DMS114 treated with DMSO at 0.1 percent for 48 hours (cell line): ENCODE measurements at regions not wholly inside any gene's neighbourhood (a gene's known extent, or its start where the extent isn't known, plus 50 kb on each side); places are given as distances from the start of the nearest gene placed in this dataset.
"Not testable (repeated sequence)": the region's sequence is repeated elsewhere in the genome, so short reads cannot be mapped to it uniquely, and the experiment has no call there.

ENCODE experiments used
- DNase-seq: peaks from one replicate; lab custom pipeline; 2025; ENCODE audit not compliant: unreplicated experiment; lab: John Stamatoyannopoulos, UW

- DNase-seq, result no peak
Observed at GRCh38 chr10:62585211-62585775, 211.1 kb downstream of the ZNF365 start.

GRCh38 chr10:62587011-62587410, 212.8 kb downstream of the ZNF365 start:
- DNase-seq, result no peak

- DNase-seq, result no peak
Observed at GRCh38 chr10:62588116-62588515, 213.9 kb downstream of the ZNF365 start.

- DNase-seq, result no peak
Observed at GRCh38 chr10:62589689-62590088, 214.8 kb upstream of the ADO start.

- no peak for DNase-seq
Observed at GRCh38 chr10:62590306-62590705, 214.2 kb upstream of the ADO start.

- DNase-seq, result peak; percentile 51
Observed at GRCh38 chr10:62594093-62594520, 210.4 kb upstream of the ADO start.

GRCh38 chr10:62597226-62597625, 207.3 kb upstream of the ADO start:
- no peak for DNase-seq

GRCh38 chr10:62599161-62599560, 205.4 kb upstream of the ADO start:
- no peak for DNase-seq

- not testable (repeated sequence) for DNase-seq
Observed at GRCh38 chr10:62606551-62606950, 198.0 kb upstream of the ADO start.

GRCh38 chr10:62608189-62608875, 196.2 kb upstream of the ADO start:
- DNase-seq, result peak; percentile 15

- DNase-seq, result no peak
Observed at GRCh38 chr10:62610649-62611229, 193.8 kb upstream of the ADO start.

- no peak for DNase-seq
Observed at GRCh38 chr10:62613424-62613823, 191.1 kb upstream of the ADO start.

- no peak for DNase-seq
Observed at GRCh38 chr10:62613859-62614258, 190.7 kb upstream of the ADO start.

- no peak for DNase-seq
Observed at GRCh38 chr10:62614389-62615157, 189.9 kb upstream of the ADO start.

GRCh38 chr10:62616885-62617590, 187.5 kb upstream of the ADO start:
- DNase-seq, result no peak

- DNase-seq, result no peak
Observed at GRCh38 chr10:62617652-62618051, 186.9 kb upstream of the ADO start.

- no peak for DNase-seq
Observed at GRCh38 chr10:62618054-62618453, 186.5 kb upstream of the ADO start.

GRCh38 chr10:62618576-62619412, 185.7 kb upstream of the ADO start:
- DNase-seq, result no peak

- no peak for DNase-seq
Observed at GRCh38 chr10:62619413-62619738, 185.1 kb upstream of the ADO start.

GRCh38 chr10:62620491-62620890, 184.0 kb upstream of the ADO start:
- DNase-seq, result no peak
